ENCODE measurements at regions not wholly inside any gene's neighbourhood (a gene's known extent, or its start where the extent isn't known, plus 50 kb on each side); places are given as distances from the start of the nearest gene placed in this dataset.

DNA sequence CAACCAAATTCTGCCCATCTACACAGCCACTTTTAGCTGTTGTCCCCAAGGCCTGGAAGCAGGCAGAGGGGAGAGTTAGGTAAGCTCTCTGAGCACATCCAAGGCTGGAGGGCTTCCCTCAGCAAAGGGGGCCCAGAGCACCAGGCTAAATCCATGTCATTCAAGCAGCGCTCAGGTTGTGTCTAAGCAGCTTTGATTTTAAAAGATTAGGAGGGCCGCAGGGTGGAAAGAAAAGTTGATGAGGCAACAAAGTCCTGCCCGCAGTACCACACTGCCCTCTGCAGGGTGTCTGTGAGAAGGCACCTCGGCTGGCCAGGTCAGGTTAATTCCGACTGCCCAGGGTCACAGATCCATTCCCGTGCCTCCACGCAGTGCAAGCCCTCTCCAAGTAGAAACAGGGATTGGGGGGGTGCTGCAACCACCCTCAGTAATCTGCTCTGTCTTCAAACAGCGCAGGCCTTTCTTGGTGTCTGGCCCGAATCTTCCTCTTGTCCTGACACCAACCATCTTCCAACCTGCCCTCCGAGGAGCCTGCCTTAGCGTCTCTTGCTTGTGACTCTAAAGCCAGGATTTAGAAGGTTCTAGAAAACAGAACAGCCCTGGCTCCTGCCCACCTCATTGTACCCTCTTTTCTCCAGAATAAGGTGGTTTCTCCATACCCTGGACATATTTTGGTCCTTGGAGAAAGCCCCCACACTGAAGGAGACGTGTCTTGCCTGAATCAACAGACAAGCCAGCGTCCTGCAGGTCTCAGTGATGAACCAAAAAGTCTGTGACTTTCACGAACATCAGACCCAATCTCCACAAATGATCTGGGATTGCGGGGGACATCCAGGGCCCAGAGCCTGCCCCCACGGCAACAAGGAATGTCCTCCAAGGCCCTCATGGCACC lies 289.2 kb downstream of the TNS1 start (continued):
- TF ChIP-seq MED13 (CRISPR knock-in tag; IDR thresholded peaks at IDR 0.05) (no peak), ZNF296 (CRISPR knock-in tag; conservative IDR thresholded peaks at IDR 0.05) (no peak), ZNF563 (CRISPR knock-in tag; IDR thresholded peaks at IDR 0.05) (no peak), NFRKB (IDR thresholded peaks at IDR 0.05) (no peak), FOXK2 (IDR thresholded peaks at IDR 0.05) (no peak), ZNF205 (CRISPR knock-in tag; IDR thresholded peaks at IDR 0.05) (no peak), ATRX (CRISPR knock-in tag; IDR thresholded peaks at IDR 0.05; ENCODE audit: borderline replicate concordance) (no peak), ZNF639 (CRISPR knock-in tag; conservative IDR thresholded peaks at IDR 0.05) (no peak), ZBTB38 (CRISPR knock-in tag; IDR thresholded peaks at IDR 0.05) (no peak), KAT7 (CRISPR knock-in tag; IDR thresholded peaks at IDR 0.05; ENCODE audit: borderline replicate concordance) (no peak), MAFF (IDR thresholded peaks at IDR 0.05; ENCODE audit: low read depth, low read length) (peak; percentile 50), KMT2B (CRISPR knock-in tag; IDR thresholded peaks at IDR 0.05) (no peak), ZBTB7B (CRISPR knock-in tag; IDR thresholded peaks at IDR 0.05) (no peak), CREM (IDR thresholded peaks at IDR 0.05) (no peak), CREM (CRISPR knock-in tag; IDR thresholded peaks at IDR 0.05) (no peak), PCBP1 (IDR thresholded peaks at IDR 0.05; ENCODE audit: borderline replicate concordance, low read depth, low read length) (no peak), MIXL1 (CRISPR knock-in tag; IDR thresholded peaks at IDR 0.05) (no peak), RFXAP (CRISPR knock-in tag; IDR thresholded peaks at IDR 0.05; ENCODE audit: borderline replicate concordance) (0 out of 2 replicates have a peak, but pooled peaks have one; percentile 37)
- TF ChIP-seq, protein P1, sequence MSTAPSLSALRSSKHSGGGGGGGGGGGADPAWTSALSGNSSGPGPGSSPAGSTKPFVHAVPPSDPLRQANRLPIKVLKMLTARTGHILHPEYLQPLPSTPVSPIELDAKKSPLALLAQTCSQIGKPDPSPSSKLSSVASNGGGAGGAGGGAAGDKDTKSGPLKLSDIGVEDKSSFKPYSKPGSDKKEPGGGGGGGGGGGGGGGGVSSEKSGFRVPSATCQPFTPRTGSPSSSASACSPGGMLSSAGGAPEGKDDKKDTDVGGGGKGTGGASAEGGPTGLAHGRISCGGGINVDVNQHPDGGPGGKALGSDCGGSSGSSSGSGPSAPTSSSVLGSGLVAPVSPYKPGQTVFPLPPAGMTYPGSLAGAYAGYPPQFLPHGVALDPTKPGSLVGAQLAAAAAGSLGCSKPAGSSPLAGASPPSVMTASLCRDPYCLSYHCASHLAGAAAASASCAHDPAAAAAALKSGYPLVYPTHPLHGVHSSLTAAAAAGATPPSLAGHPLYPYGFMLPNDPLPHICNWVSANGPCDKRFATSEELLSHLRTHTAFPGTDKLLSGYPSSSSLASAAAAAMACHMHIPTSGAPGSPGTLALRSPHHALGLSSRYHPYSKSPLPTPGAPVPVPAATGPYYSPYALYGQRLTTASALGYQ (CRISPR knock-in tag; IDR thresholded peaks at IDR 0.05): no peak
- TF ChIP-seq, protein P2, sequence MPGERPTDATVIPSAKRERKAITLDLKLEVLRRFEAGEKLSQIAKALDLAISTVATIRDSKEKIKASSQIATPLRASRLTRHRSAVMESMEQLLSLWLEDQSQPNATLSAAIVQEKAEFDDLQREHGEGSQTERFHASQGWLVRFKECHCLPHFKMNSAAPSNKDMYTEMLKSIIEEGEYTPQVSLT (CRISPR knock-in tag; IDR thresholded peaks at IDR 0.05; ENCODE audit: borderline replicate concordance, low read depth): no peak
- TF ChIP-seq, protein P3, sequence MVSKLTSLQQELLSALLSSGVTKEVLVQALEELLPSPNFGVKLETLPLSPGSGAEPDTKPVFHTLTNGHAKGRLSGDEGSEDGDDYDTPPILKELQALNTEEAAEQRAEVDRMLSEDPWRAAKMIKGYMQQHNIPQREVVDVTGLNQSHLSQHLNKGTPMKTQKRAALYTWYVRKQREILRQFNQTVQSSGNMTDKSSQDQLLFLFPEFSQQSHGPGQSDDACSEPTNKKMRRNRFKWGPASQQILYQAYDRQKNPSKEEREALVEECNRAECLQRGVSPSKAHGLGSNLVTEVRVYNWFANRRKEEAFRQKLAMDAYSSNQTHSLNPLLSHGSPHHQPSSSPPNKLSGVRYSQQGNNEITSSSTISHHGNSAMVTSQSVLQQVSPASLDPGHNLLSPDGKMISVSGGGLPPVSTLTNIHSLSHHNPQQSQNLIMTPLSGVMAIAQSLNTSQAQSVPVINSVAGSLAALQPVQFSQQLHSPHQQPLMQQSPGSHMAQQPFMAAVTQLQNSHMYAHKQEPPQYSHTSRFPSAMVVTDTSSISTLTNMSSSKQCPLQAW (CRISPR knock-in tag; IDR thresholded peaks at IDR 0.05): no peak
- TF ChIP-seq, protein P4, sequence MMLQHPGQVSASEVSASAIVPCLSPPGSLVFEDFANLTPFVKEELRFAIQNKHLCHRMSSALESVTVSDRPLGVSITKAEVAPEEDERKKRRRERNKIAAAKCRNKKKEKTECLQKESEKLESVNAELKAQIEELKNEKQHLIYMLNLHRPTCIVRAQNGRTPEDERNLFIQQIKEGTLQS (CRISPR knock-in tag; IDR thresholded peaks at IDR 0.05): peak; percentile 63; the same call in 1 of the 2 replicates
